ENCODE measurements at regions not wholly inside any gene's neighbourhood (a gene's known extent, or its start where the extent isn't known, plus 50 kb on each side); places are given as distances from the start of the nearest gene placed in this dataset.
A peak's percentile ranks its signal among the peaks of the same experiment; 100 is the strongest.

DNA sequence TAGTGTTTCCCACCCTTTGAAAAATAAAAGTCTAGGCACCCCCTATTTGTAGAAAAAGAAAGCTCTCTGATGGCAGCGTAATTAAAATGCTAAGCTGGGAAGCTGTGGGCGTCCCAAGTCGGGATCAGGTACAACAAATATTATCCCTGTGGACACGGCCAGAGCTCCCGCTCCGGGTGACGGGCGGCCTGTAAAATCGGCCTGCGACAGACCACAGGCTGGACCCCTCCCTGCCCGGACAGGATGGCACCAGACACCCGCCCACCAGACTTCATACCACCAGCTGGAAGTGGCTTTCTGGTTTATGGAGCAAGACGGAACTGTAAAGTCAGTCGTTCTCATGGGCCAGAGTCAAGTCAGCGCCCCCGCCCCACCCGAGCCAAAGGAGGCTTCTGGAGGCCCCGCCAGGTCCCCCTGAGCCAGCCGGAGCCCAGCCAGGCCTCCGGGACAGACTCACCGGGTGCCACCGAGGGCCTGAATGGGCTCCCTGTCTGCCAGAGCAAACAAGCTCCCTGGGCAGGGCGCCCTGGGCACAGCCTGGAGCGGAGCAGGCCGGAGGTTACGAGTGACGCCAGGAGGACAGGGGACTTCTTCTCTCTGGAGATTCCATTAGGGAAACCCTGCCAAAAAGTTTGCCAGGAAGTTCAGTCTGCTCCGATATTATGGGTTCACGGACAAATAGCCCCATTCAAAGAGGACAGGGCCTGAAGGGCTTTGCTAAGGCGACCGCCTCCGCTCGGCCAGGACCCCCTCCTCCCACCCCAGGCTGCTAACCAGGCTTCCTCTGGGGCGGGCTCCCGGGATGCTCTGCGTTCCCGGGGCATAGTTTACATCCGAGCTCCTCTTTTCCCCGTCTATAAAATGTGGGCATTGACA, 173.7 kb downstream of the ERCC6L2 start:
- CTCF ChIA-PET = interaction anchor here (0.8 to 1.3 kb wide), 4 partner anchors 10 to 322 kb away, joined by 3 read pairs; no protein-coding TSS in a partner anchor
- no peak overlapping the region for H3K27ac ChIP-seq (ENCODE audit: insufficient read depth, low read depth, low read length)
- H2AFZ ChIP-seq (ENCODE audit: low read depth, low read length) = no peak overlapping the region

DNA sequence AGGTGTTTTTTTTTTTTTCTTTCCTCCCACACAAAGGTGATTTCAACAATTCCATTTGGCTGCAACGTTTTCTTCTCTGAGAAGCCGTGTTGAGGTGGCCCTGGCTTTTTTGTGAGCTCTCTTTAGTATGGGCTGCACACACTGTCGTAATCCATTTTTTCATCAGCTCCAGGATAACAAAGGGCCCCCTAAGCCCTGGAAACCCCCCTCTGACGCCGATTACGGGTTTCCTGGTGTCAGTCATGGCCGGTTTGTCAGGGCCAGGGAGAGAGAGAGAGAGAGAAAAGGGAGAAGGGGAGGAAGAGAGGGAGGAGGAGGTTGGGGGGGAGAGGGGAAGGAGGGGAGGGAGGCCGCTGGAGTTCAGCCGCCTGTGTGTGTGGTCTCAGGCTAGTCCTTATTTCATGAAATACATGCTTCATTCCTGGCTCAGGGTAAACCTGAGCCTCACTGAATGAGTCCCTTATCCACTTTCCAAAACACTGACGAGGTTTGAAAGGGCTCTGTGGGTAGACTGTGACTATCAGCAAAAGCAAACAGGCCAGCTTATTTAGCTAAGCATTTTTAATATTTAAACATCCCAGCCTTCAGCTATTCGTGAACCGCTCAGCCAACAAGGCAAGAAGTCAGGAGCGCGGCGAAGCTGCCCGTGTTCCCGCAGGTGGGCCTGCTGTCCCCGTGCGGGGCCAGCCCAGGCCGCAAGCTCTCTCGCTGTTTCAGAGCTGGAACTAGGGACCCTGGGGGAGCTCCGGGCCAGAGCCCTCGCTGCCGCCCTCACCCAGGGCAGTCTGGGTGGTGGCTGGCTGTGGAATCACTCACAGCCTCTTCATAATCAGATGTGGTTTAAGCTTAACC, 172.8 kb downstream of the ERCC6L2 start:
- Histone ChIP-seq H2AFZ (ENCODE audit: low read depth, low read length) (no peak overlapping the region), H3K9me3 (replicated peaks; ENCODE audit: control insufficient read depth, insufficient read depth, low read length) (no peaks in the 10 kb centered on the region), H3K36me3 (ENCODE audit: control insufficient read depth in 2 of 2, extremely low read depth in 1 of 2, insufficient read depth in 2 of 2, low read length in 2 of 2) (no peaks in the 10 kb centered on the region), H3K9me1 (replicated peaks; ENCODE audit: control insufficient read depth, extremely low read depth, insufficient read depth, low read length) (no peaks in the 10 kb centered on the region), H4K20me1 (replicated peaks; ENCODE audit: control insufficient read depth, extremely low read depth, insufficient read depth, low read length) (no peaks in the 10 kb centered on the region), H3K79me2 (ENCODE audit: control insufficient read depth, insufficient read depth, low read length) (no peaks in the 10 kb centered on the region), H3K9ac (replicated peaks; ENCODE audit: extremely low read depth, insufficient read depth, low read length) (no peak overlapping the region), H3K4me3 (replicated peaks in 1 of 3; ENCODE audit: insufficient read depth in 1 of 3, low read depth in 1 of 3, low read length in 3 of 3) (no peak overlapping the region), H3K27ac (ENCODE audit: insufficient read depth, low read depth, low read length) (no peak overlapping the region), H3K27me3 (ENCODE audit: control insufficient read depth in 2 of 2, insufficient read depth in 2 of 2, low read length in 2 of 2) (no peaks in the 10 kb centered on the region), H3K4me2 (ENCODE audit: insufficient read depth, low read length) (no peak overlapping the region), H3K4me1 (ENCODE audit: control insufficient read depth, extremely low read depth, insufficient read depth, low read length) (no peaks in the 10 kb centered on the region)
- dilution Hi-C loops (cut with MboI; ENCODE audit: extremely low pct_ligation_motif_present, low sequenced_read_pairs) (no loop called here), intact Hi-C loops (cut with micrococcal nuclease) (no loop called here)
- POLR2A ChIA-PET = no interaction called here
- FAIRE-seq (no peak), DNase-seq (ENCODE audit: low read depth, low spot score) (peak; percentile 55)
- no TSS peak for BruUV-seq (replicated peaks)
- CTCF ChIA-PET = interaction anchor here (0.8 to 1.3 kb wide), 5 partner anchors 9 to 321 kb away, joined by 3 read pairs; no protein-coding TSS in a partner anchor
- no peak for TF ChIP-seq POLR2A (IDR thresholded peaks at IDR 0.05; ENCODE audit: low read depth, low read length)
- TF ChIP-seq MYC (IDR thresholded peaks at IDR 0.05; ENCODE audit: low read depth, low read length) = no peak
- TF ChIP-seq GATA2 (IDR thresholded peaks at IDR 0.05; ENCODE audit: insufficient read depth, insufficient read length, low read depth, low read length) = no peak

More for the DNA sequence above, 173.7 kb downstream of the ERCC6L2 start:
- no peaks in the 10 kb centered on the region for H3K36me3 ChIP-seq (ENCODE audit: control insufficient read depth in 2 of 2, extremely low read depth in 1 of 2, insufficient read depth in 2 of 2, low read length in 2 of 2)
- dilution Hi-C loops (cut with MboI; ENCODE audit: extremely low pct_ligation_motif_present, low sequenced_read_pairs) = no loop called here
- no peaks in the 10 kb centered on the region for H3K9me3 ChIP-seq (replicated peaks; ENCODE audit: control insufficient read depth, insufficient read depth, low read length)
- H3K79me2 ChIP-seq (ENCODE audit: control insufficient read depth, insufficient read depth, low read length) = no peaks in the 10 kb centered on the region
- H3K9me1 ChIP-seq (replicated peaks; ENCODE audit: control insufficient read depth, extremely low read depth, insufficient read depth, low read length) = no peaks in the 10 kb centered on the region
- H3K4me1 ChIP-seq (ENCODE audit: control insufficient read depth, extremely low read depth, insufficient read depth, low read length) = no peaks in the 10 kb centered on the region
- no peaks in the 10 kb centered on the region for H3K27me3 ChIP-seq (ENCODE audit: control insufficient read depth in 2 of 2, insufficient read depth in 2 of 2, low read length in 2 of 2)
- H3K9ac ChIP-seq (replicated peaks; ENCODE audit: extremely low read depth, insufficient read depth, low read length) = no peak overlapping the region
- FAIRE-seq (no peak), DNase-seq (ENCODE audit: low read depth, low spot score) (no peak)
- H4K20me1 ChIP-seq (replicated peaks; ENCODE audit: control insufficient read depth, extremely low read depth, insufficient read depth, low read length) = no peaks in the 10 kb centered on the region
- no peak overlapping the region for H3K4me3 ChIP-seq (replicated peaks in 1 of 3; ENCODE audit: insufficient read depth in 1 of 3, low read depth in 1 of 3, low read length in 3 of 3)
- H3K4me2 ChIP-seq (ENCODE audit: insufficient read depth, low read length) = no peak overlapping the region
- no TSS peak for BruUV-seq (replicated peaks)
- TF ChIP-seq POLR2A (IDR thresholded peaks at IDR 0.05; ENCODE audit: low read depth, low read length) (no peak), MYC (IDR thresholded peaks at IDR 0.05; ENCODE audit: low read depth, low read length) (no peak), FOS (IDR thresholded peaks at IDR 0.05; ENCODE audit: borderline replicate concordance, insufficient read depth, low read length) (no peak), EZH2 (IDR thresholded peaks at IDR 0.05; ENCODE audit: borderline replicate concordance, low read depth, low read length, severe bottlenecking) (no peak), POLR2AphosphoS5 (IDR thresholded peaks at IDR 0.05; ENCODE audit: insufficient read depth, low read depth, low read length) (no peak), JUN (IDR thresholded peaks at IDR 0.05; ENCODE audit: borderline replicate concordance, insufficient read depth, insufficient read length, low read depth) (no peak)
- TF ChIP-seq, protein P1, sequence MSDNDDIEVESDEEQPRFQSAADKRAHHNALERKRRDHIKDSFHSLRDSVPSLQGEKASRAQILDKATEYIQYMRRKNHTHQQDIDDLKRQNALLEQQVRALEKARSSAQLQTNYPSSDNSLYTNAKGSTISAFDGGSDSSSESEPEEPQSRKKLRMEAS (IDR thresholded peaks at IDR 0.05; ENCODE audit: insufficient read depth, insufficient read length) = no peak
- intact Hi-C loops (cut with micrococcal nuclease) = no loop called here
- POLR2A ChIA-PET = no interaction called here

Data from endothelial cell of umbilical vein (primary cell).